ENCODE measurements at regions not wholly inside any gene's neighbourhood (a gene's known extent, or its start where the extent isn't known, plus 50 kb on each side); places are given as distances from the start of the nearest gene placed in this dataset.
A peak's percentile ranks its signal among the peaks of the same experiment; 100 is the strongest.

DNA sequence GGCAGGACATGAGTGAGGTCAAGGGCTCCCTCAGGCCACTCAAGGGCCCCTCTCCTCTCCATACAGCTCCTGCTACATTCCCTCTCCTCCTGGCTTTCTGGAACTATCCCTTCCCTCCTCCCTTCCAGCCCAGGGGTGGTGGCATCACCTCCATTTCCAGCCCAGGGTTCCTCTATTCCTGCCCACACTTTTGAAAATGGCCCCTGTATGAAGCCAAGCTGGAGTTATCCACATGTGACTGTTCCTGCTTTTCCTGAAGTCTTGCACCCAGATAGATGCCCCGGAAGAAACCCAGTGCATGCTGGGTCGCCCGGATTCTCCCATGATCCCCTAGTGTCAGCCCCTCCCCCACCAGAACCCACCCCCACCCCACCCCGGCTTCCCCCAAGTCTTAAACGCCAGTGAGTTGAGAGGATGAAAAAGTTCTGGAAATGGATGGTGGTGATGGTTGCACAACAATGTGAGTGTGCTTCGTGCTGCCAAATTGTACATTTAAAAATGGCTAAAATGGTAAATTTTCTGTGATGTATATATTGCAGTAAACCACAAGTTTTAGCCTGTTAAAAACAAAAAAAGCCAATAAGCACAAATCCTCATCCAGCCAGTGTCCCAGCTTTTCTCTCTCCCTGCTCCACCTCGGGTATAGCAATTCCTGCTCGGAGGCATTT, 136.9 kb downstream of the SCARB1 start:
- Histone ChIP-seq H3K9ac (ENCODE audit: insufficient read length) (no peak overlapping the region), H3K36me3 (ENCODE audit: insufficient read depth, low read length) (no peaks in the 10 kb centered on the region), H3K27ac (no peak overlapping the region), H3K4me3 (no peak overlapping the region), H3K9me3 (ENCODE audit: low read depth, low read length) (no peaks in the 10 kb centered on the region)
- DNase-seq (ENCODE audit: low read depth, low spot score), result no peak
- no peak for TF ChIP-seq POLR2AphosphoS5 (IDR thresholded peaks at IDR 0.05; ENCODE audit: borderline replicate concordance, low read depth, low read length)

DNA sequence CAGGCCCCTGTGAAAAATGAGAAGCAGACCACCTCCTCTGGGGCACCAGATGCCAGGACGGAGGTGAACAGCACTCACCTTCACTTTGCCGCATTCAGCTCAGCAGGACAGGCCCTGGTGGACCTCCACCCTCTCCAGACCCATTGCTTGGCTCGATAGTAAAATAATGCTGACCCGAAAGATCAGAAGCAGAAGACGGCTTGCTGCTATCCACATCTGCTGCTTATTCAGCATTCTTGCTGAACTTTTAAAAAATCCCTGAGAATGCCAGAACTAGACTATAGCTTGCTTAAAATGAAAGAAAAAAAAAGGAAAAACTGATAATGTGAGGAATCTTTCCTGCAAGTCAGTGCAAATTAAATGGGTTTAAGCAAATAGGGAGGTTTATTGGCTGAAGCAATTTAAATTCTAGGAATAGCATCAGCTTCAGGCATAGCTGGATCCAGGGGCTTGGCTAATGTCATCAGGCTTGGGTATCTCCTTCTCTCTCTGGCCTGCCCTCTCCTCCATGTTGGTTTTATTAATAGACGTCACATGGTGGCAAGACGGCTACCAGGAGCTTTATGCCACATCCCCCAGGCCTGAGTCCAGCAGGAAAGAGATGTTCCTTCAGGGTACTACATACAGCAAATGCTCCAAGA, 137.9 kb downstream of the SCARB1 start:
- H3K27ac ChIP-seq, result no peak overlapping the region
- H3K9me3 ChIP-seq (ENCODE audit: low read depth, low read length), result no peaks in the 10 kb centered on the region
- DNase-seq (ENCODE audit: low read depth, low spot score), result no peak
- no peak overlapping the region for H3K9ac ChIP-seq (ENCODE audit: insufficient read length)
- TF ChIP-seq EZH2 (IDR thresholded peaks at IDR 0.05) (no peak), POLR2AphosphoS5 (IDR thresholded peaks at IDR 0.05; ENCODE audit: borderline replicate concordance, low read depth, low read length) (no peak), FOXP2 (optimal IDR thresholded peaks at IDR 0.05; ENCODE audit: control extremely low read depth, extremely low read length, insufficient read depth) (no peak)
- no peak overlapping the region for H3K4me3 ChIP-seq
- H3K36me3 ChIP-seq (ENCODE audit: insufficient read depth, low read length), result no peaks in the 10 kb centered on the region

DNA sequence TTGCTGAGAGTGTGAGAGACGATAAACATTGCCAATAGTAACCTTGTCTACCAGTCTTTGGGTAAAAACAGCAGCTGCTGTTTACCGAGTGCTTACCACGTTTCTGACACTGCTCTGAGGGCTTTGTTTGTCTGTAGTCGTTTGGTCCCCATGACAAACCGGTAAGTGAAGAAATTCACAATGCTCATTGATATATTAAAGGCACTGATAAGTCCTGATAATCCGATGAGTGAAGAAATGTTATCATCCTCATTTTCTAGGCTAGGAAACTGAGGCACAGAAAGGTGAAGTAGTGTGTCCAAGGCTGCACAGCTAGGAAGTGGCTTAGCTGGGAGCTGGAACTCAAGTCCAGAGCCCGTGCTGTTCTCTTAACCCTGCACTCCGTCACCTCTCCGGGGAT, 138.6 kb downstream of the SCARB1 start:
- Histone ChIP-seq H3K36me3 (ENCODE audit: insufficient read depth, low read length) (no peaks in the 10 kb centered on the region), H3K9me3 (ENCODE audit: low read depth, low read length) (no peaks in the 10 kb centered on the region), H3K9ac (ENCODE audit: insufficient read length) (no peak overlapping the region), H3K27ac (no peak overlapping the region), H3K4me3 (no peak overlapping the region)
- no peak for DNase-seq (ENCODE audit: low read depth, low spot score)
- TF ChIP-seq FOXP2 (optimal IDR thresholded peaks at IDR 0.05; ENCODE audit: control extremely low read depth, extremely low read length, insufficient read depth) (no peak), POLR2AphosphoS5 (IDR thresholded peaks at IDR 0.05; ENCODE audit: borderline replicate concordance, low read depth, low read length) (no peak), EZH2 (IDR thresholded peaks at IDR 0.05) (no peak)

- TF ChIP-seq EZH2 (IDR thresholded peaks at IDR 0.05) (no peak), FOXP2 (optimal IDR thresholded peaks at IDR 0.05; ENCODE audit: control extremely low read depth, extremely low read length, insufficient read depth) (no peak)
- Histone ChIP-seq H3K4me3 (no peak overlapping the region), H3K27ac (no peak overlapping the region), H3K36me3 (ENCODE audit: insufficient read depth, low read length) (no peaks in the 10 kb centered on the region), H3K9ac (ENCODE audit: insufficient read length) (no peak overlapping the region), H3K9me3 (ENCODE audit: low read depth, low read length) (no peaks in the 10 kb centered on the region)
- DNase-seq (ENCODE audit: low read depth, low spot score), result no peak
Measured at GRCh38 chr12:124722878-124723277, 140.8 kb downstream of the SCARB1 start.

GRCh38 chr12:124721501-124722162, 142.0 kb downstream of the SCARB1 start:
- TF ChIP-seq EZH2 (IDR thresholded peaks at IDR 0.05), result no peak
- no peak for TF ChIP-seq FOXP2 (optimal IDR thresholded peaks at IDR 0.05; ENCODE audit: control extremely low read depth, extremely low read length, insufficient read depth)
- TF ChIP-seq POLR2AphosphoS5 (IDR thresholded peaks at IDR 0.05; ENCODE audit: borderline replicate concordance, low read depth, low read length), result no peak
- no peak overlapping the region for H3K4me3 ChIP-seq
- H3K36me3 ChIP-seq (ENCODE audit: insufficient read depth, low read length), result no peaks in the 10 kb centered on the region
- no peak overlapping the region for H3K27ac ChIP-seq
- DNase-seq (ENCODE audit: low read depth, low spot score), result no peak
- H3K9me3 ChIP-seq (ENCODE audit: low read depth, low read length), result no peaks in the 10 kb centered on the region
- H3K9ac ChIP-seq (ENCODE audit: insufficient read length), result no peak overlapping the region

- TF ChIP-seq EZH2 (IDR thresholded peaks at IDR 0.05) (no peak), POLR2AphosphoS5 (IDR thresholded peaks at IDR 0.05; ENCODE audit: borderline replicate concordance, low read depth, low read length) (peak; percentile 66; the same call in 1 of the 2 replicates), FOXP2 (optimal IDR thresholded peaks at IDR 0.05; ENCODE audit: control extremely low read depth, extremely low read length, insufficient read depth) (no peak)
- H3K9me3 ChIP-seq (ENCODE audit: low read depth, low read length), result no peaks in the 10 kb centered on the region
- H3K36me3 ChIP-seq (ENCODE audit: insufficient read depth, low read length), result no peaks in the 10 kb centered on the region
- DNase-seq (ENCODE audit: low read depth, low spot score), result peak; percentile 87
- H3K9ac ChIP-seq (ENCODE audit: insufficient read length), result no peak overlapping the region
- H3K4me3 ChIP-seq, result peak overlapping the region; percentile 48
- peak overlapping the region; percentile 65; the same call in 1 of the 2 replicates for H3K27ac ChIP-seq
Measured at GRCh38 chr12:124720681-124721500, 142.8 kb downstream of the SCARB1 start.

DNA sequence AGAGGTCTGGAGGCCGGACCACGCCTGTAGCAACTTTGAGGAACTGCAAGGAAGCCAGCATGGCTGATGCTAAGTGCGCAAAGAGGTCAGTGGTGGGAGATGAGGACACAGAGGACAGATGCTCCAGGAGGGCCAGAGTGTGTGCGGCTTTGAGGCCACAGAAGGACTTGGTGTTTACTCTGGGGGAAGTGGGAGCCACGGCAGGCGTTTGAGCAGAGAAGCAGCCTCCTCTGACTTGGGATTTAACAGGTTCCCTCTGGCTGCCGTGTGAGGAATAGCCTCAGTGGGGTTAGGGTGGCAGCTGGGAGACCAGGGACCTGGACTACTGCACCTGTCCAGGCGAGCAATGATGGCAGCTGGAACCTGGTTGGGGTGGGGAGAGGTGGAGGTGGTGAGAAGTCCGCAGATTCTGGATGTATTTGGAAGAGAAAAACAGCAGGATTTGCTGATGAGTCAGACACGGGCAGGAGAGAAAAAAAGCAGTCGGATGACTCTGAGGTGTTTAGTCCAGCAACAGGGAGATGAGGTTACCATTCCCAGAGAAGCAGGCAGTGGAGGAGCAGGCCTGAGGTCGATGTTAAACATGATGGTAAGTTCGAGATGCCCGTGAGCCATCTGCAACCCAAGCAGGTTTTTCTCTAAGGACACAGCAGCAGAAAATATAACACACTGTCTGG, 143.5 kb downstream of the SCARB1 start:
- Histone ChIP-seq H3K9me3 (ENCODE audit: low read depth, low read length) (no peaks in the 10 kb centered on the region), H3K4me3 (peak overlapping the region; percentile 48), H3K27ac (peak overlapping the region; percentile 65; the same call in 1 of the 2 replicates), H3K9ac (ENCODE audit: insufficient read length) (no peak overlapping the region), H3K36me3 (ENCODE audit: insufficient read depth, low read length) (no peaks in the 10 kb centered on the region)
- DNase-seq (ENCODE audit: low read depth, low spot score), result no peak
- TF ChIP-seq POLR2AphosphoS5 (IDR thresholded peaks at IDR 0.05; ENCODE audit: borderline replicate concordance, low read depth, low read length) (no peak), FOXP2 (optimal IDR thresholded peaks at IDR 0.05; ENCODE audit: control extremely low read depth, extremely low read length, insufficient read depth) (no peak), EZH2 (IDR thresholded peaks at IDR 0.05) (no peak)

Data from SK-N-MC (cell line).